Sigmoid colon (tissue), 4 donors: ENCODE measurements at regions not wholly inside any gene's neighbourhood (a gene's known extent, or its start where the extent isn't known, plus 50 kb on each side); places are given as distances from the start of the nearest gene placed in this dataset.

Experiments
- CTCF ChIP-seq, 4 experiments: fragments of 450-650 bp in 3 of 4; fragments of 200-600 bp in 1 of 4; IDR thresholded peaks; one replicate each; pipeline ENCODE4 v1.5.1; 2016 to 2019; ENCODE audit warnings: antibody characterized with exemption in 4 of 4, mild to moderate bottlenecking in 3 of 4, moderate library complexity in 2 of 4
- POLR2AphosphoS5 ChIP-seq, 4 donors: sonication (generic); formaldehyde crosslinking; IDR thresholded peaks; one replicate each; pipeline ENCODE4 v1.6.1; 2017; ENCODE audit warnings: antibody characterized with exemption in 4 of 4

DNA sequence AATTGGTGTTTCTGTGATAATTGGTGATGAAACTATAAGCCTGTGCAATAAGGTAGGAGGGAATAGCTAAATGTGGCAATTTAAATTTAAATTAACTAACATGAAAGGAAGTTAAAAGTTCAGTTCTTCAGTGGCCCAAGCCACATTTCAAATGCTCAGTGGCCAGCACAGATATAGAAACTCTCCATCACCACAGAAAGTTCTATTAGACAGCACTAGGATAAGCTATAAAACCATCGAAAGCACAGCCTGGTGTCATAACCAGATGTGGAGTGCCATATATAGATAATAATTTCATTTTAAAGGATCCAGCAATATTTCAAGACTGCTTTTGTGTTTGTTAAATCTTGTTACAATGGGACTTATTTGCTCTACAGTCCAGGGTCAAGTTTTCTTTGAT, 119.3 kb upstream of the NR3C2 start:
- TF ChIP-seq CTCF (IDR thresholded peaks at IDR 0.05) (no peak), POLR2AphosphoS5 (IDR thresholded peaks at IDR 0.05) (no peak)
